ENCODE measurements at regions not wholly inside any gene's neighbourhood (a gene's known extent, or its start where the extent isn't known, plus 50 kb on each side); places are given as distances from the start of the nearest gene placed in this dataset.

GRCh38 chr2:7691961-7692656 lies 774.9 kb downstream of the RNF144A start:
- no peak for TF ChIP-seq RAD21 (IDR thresholded peaks at IDR 0.05; ENCODE audit: low read depth)
- TF ChIP-seq REST (IDR thresholded peaks at IDR 0.05; ENCODE audit: low read depth) = no peak
- TF ChIP-seq CEBPB (IDR thresholded peaks at IDR 0.05) = no peak
- no peak for TF ChIP-seq YY1 (IDR thresholded peaks at IDR 0.05; ENCODE audit: low read depth)
- no peak for TF ChIP-seq EP300 (IDR thresholded peaks at IDR 0.05; ENCODE audit: borderline replicate concordance)
- no peak for TF ChIP-seq MAX (IDR thresholded peaks at IDR 0.05)
